ENCODE measurements at regions not wholly inside any gene's neighbourhood (a gene's known extent, or its start where the extent isn't known, plus 50 kb on each side); places are given as distances from the start of the nearest gene placed in this dataset.
A peak's percentile ranks its signal among the peaks of the same experiment; 100 is the strongest.

- peak overlapping the region; percentile 21; the same call in 1 of the 2 replicates for H3K9ac ChIP-seq
- H3K27ac ChIP-seq, result peak overlapping the region; percentile 70
- TF ChIP-seq Cebpa-rat (IDR thresholded peaks at IDR 0.05), result no peak
- no peaks in the 10 kb centered on the region for H3K27me3 ChIP-seq
- H3K4me3 ChIP-seq, result no peak overlapping the region
- H3K4me1 ChIP-seq, result peaks cover 18% of the 10 kb centered on the region
- no peaks in the 10 kb centered on the region for H4K20me1 ChIP-seq
- H3K36me3 ChIP-seq, result no peaks in the 10 kb centered on the region
- no peaks in the 10 kb centered on the region for H3K9me3 ChIP-seq
- peak overlapping the region; percentile 58 for H3K4me2 ChIP-seq
Measured at GRCh38 chr18:11512096-11513025, 97.0 kb upstream of the SLC35G4 start.

GRCh38 chr18:11511434-11512095 lies 97.8 kb upstream of the SLC35G4 start:
- Histone ChIP-seq H3K4me3 (no peak overlapping the region), H3K27me3 (no peaks in the 10 kb centered on the region), H3K36me3 (no peaks in the 10 kb centered on the region), H3K9me3 (no peaks in the 10 kb centered on the region), H3K4me2 (peak overlapping the region; percentile 58), H3K9ac (peak overlapping the region; percentile 21; the same call in 1 of the 2 replicates), H3K4me1 (peaks cover 18% of the 10 kb centered on the region), H4K20me1 (no peaks in the 10 kb centered on the region), H3K27ac (peak overlapping the region; percentile 70)
- no peak for TF ChIP-seq Cebpa-rat (IDR thresholded peaks at IDR 0.05)

GRCh38 chr18:11506856-11507255 lies 102.5 kb upstream of the SLC35G4 start:
- no peaks in the 10 kb centered on the region for H3K9me3 ChIP-seq
- TF ChIP-seq Cebpa-rat (IDR thresholded peaks at IDR 0.05), result no peak
- no peak overlapping the region for H3K27ac ChIP-seq
- H4K20me1 ChIP-seq, result no peaks in the 10 kb centered on the region
- H3K4me3 ChIP-seq, result no peak overlapping the region
- H3K27me3 ChIP-seq, result no peaks in the 10 kb centered on the region
- H3K9ac ChIP-seq, result no peak overlapping the region
- no peak overlapping the region for H3K4me2 ChIP-seq
- no peaks in the 10 kb centered on the region for H3K36me3 ChIP-seq
- H3K4me1 ChIP-seq, result peaks cover 11% of the 10 kb centered on the region

- no peak overlapping the region for H3K9ac ChIP-seq
- H3K27me3 ChIP-seq, result no peaks in the 10 kb centered on the region
- no peaks in the 10 kb centered on the region for H3K36me3 ChIP-seq
- peaks cover 8% of the 10 kb centered on the region for H3K4me1 ChIP-seq
- no peak overlapping the region for H3K27ac ChIP-seq
- H4K20me1 ChIP-seq, result no peaks in the 10 kb centered on the region
- H3K4me2 ChIP-seq, result no peak overlapping the region
- no peaks in the 10 kb centered on the region for H3K9me3 ChIP-seq
- TF ChIP-seq Cebpa-rat (IDR thresholded peaks at IDR 0.05), result no peak
- no peak overlapping the region for H3K4me3 ChIP-seq
Measured at GRCh38 chr18:11505993-11506392, 103.4 kb upstream of the SLC35G4 start.

GRCh38 chr18:11504962-11505361 lies 104.4 kb upstream of the SLC35G4 start:
- Histone ChIP-seq H3K9me3 (no peaks in the 10 kb centered on the region), H3K4me1 (peaks cover 16% of the 10 kb centered on the region), H3K4me3 (no peak overlapping the region), H3K4me2 (no peak overlapping the region), H3K9ac (no peak overlapping the region), H4K20me1 (no peaks in the 10 kb centered on the region), H3K36me3 (no peaks in the 10 kb centered on the region), H3K27me3 (no peaks in the 10 kb centered on the region), H3K27ac (no peak overlapping the region)
- no peak for TF ChIP-seq Cebpa-rat (IDR thresholded peaks at IDR 0.05)

- TF ChIP-seq Cebpa-rat (IDR thresholded peaks at IDR 0.05), result no peak
- Histone ChIP-seq H3K4me3 (no peak overlapping the region), H3K9ac (no peak overlapping the region), H3K27ac (no peak overlapping the region), H3K9me3 (no peaks in the 10 kb centered on the region), H4K20me1 (no peaks in the 10 kb centered on the region), H3K4me1 (peaks cover 32% of the 10 kb centered on the region), H3K27me3 (no peaks in the 10 kb centered on the region), H3K36me3 (no peaks in the 10 kb centered on the region), H3K4me2 (no peak overlapping the region)
Measured at GRCh38 chr18:11502368-11502767, 107.0 kb upstream of the SLC35G4 start.

GRCh38 chr18:11501352-11501751 lies 108.0 kb upstream of the SLC35G4 start:
- Histone ChIP-seq H3K4me3 (no peak overlapping the region), H3K27ac (no peak overlapping the region), H3K36me3 (no peaks in the 10 kb centered on the region), H4K20me1 (no peaks in the 10 kb centered on the region), H3K9ac (no peak overlapping the region), H3K9me3 (no peaks in the 10 kb centered on the region), H3K4me2 (peak overlapping the region; percentile 64), H3K4me1 (peaks cover 32% of the 10 kb centered on the region), H3K27me3 (no peaks in the 10 kb centered on the region)
- no peak for TF ChIP-seq Cebpa-rat (IDR thresholded peaks at IDR 0.05)

GRCh38 chr18:11500153-11501122 lies 109.0 kb upstream of the SLC35G4 start:
- TF ChIP-seq Cebpa-rat (IDR thresholded peaks at IDR 0.05), result no peak
- no peaks in the 10 kb centered on the region for H3K27me3 ChIP-seq

GRCh38 chr18:11498821-11499220 lies 110.6 kb upstream of the SLC35G4 start:
- no peaks in the 10 kb centered on the region for H3K27me3 ChIP-seq
- H3K4me1 ChIP-seq, result peaks cover 32% of the 10 kb centered on the region
- no peaks in the 10 kb centered on the region for H3K36me3 ChIP-seq
- H3K27ac ChIP-seq, result no peak overlapping the region
- no peak overlapping the region for H3K4me3 ChIP-seq
- no peaks in the 10 kb centered on the region for H3K9me3 ChIP-seq
- no peaks in the 10 kb centered on the region for H4K20me1 ChIP-seq
- H3K9ac ChIP-seq, result no peak overlapping the region
- TF ChIP-seq Cebpa-rat (IDR thresholded peaks at IDR 0.05), result no peak
- H3K4me2 ChIP-seq, result no peak overlapping the region

More at GRCh38 chr18:11500153-11501122, 109.0 kb upstream of the SLC35G4 start:
- Histone ChIP-seq H3K4me2 (peak overlapping the region; percentile 64), H3K9me3 (no peaks in the 10 kb centered on the region), H3K36me3 (no peaks in the 10 kb centered on the region), H4K20me1 (no peaks in the 10 kb centered on the region), H3K4me1 (peaks cover 32% of the 10 kb centered on the region), H3K27ac (no peak overlapping the region), H3K4me3 (no peak overlapping the region), H3K9ac (no peak overlapping the region)
